Dendritic cell treated with granulocyte-macrophage colony-stimulating factor and Interleukin-4, amounts not matched to agents 40 ng/mL and 50 ng/mL, for 4 days (primary cell): ENCODE measurements at regions not wholly inside any gene's neighbourhood (a gene's known extent, or its start where the extent isn't known, plus 50 kb on each side); places are given as distances from the start of the nearest gene placed in this dataset.
"Not testable (repeated sequence)": the region's sequence is repeated elsewhere in the genome, so short reads cannot be mapped to it uniquely, and the experiment has no call there.

ENCODE experiments used
- H3K27ac Mint-ChIP-seq: one replicate; pipeline ENCODE4 v1.8.0; 2022; ENCODE audit warnings: mild to moderate bottlenecking, mixed read lengths
- H3K27me3 Mint-ChIP-seq: one replicate; pipeline ENCODE4 v1.8.0; 2022; ENCODE audit warnings: mild to moderate bottlenecking, mixed read lengths
- H3K36me3 Mint-ChIP-seq: one replicate; pipeline ENCODE4 v1.8.0; 2022; ENCODE audit warnings: low read depth, mixed read lengths
- H3K4me1 Mint-ChIP-seq: one replicate; pipeline ENCODE4 v1.8.0; 2022; ENCODE audit warnings: low read depth, mixed read lengths
- H3K4me3 Mint-ChIP-seq: one replicate; pipeline ENCODE4 v1.8.0; 2022; ENCODE audit warnings: mild to moderate bottlenecking, moderate library complexity, mixed read lengths
- H3K9me3 Mint-ChIP-seq: one replicate; pipeline ENCODE4 v1.8.0; 2022; ENCODE audit warnings: mixed read lengths
- intact Hi-C: fragments of 100-400 bp; cut with micrococcal nuclease; formaldehyde crosslinking; loops from one replicate; pipeline ENCODE4 v1.15.0; 2022

GRCh38 chr3:59171491-59171890, 121.7 kb upstream of the CFAP20DC start:
- Mint-ChIP-seq H3K9me3 (peaks cover 8% of the 10 kb centered on the region), H3K27ac (no peak overlapping the region), H3K4me3 (no peak overlapping the region), H3K4me1 (peaks cover 6% of the 10 kb centered on the region), H3K27me3 (no peaks in the 10 kb centered on the region), H3K36me3 (no peaks in the 10 kb centered on the region)
- intact Hi-C loops, result no loop called here

- H3K9me3 Mint-ChIP-seq, H3K36me3 Mint-ChIP-seq, intact Hi-C loops, H3K4me1 Mint-ChIP-seq, H3K27me3 Mint-ChIP-seq, H3K27ac Mint-ChIP-seq, H3K4me3 Mint-ChIP-seq: not testable (repeated sequence)
Observed at GRCh38 chr3:59170166-59170565, 120.3 kb upstream of the CFAP20DC start.

GRCh38 chr3:59167756-59168155, 117.9 kb upstream of the CFAP20DC start:
- H3K4me3 Mint-ChIP-seq, result no peak overlapping the region
- H3K4me1 Mint-ChIP-seq, result peaks cover 6% of the 10 kb centered on the region

GRCh38 chr3:59163953-59164352, 114.1 kb upstream of the CFAP20DC start:
- intact Hi-C loops, result no loop called here
- no peak overlapping the region for H3K4me3 Mint-ChIP-seq
- H3K9me3 Mint-ChIP-seq, result no peaks in the 10 kb centered on the region
- H3K36me3 Mint-ChIP-seq, result no peaks in the 10 kb centered on the region
- H3K27ac Mint-ChIP-seq, result no peak overlapping the region
- no peaks in the 10 kb centered on the region for H3K4me1 Mint-ChIP-seq
- no peaks in the 10 kb centered on the region for H3K27me3 Mint-ChIP-seq

More at GRCh38 chr3:59167756-59168155, 117.9 kb upstream of the CFAP20DC start:
- no peaks in the 10 kb centered on the region for H3K27me3 Mint-ChIP-seq
- H3K27ac Mint-ChIP-seq, result no peak overlapping the region
- no peaks in the 10 kb centered on the region for H3K9me3 Mint-ChIP-seq
- H3K36me3 Mint-ChIP-seq, result no peaks in the 10 kb centered on the region
- intact Hi-C loops, result no loop called here

GRCh38 chr3:59161048-59161447, 111.2 kb upstream of the CFAP20DC start:
- Mint-ChIP-seq H3K9me3 (no peaks in the 10 kb centered on the region), H3K36me3 (no peaks in the 10 kb centered on the region), H3K4me3 (no peak overlapping the region), H3K27ac (no peak overlapping the region), H3K4me1 (no peaks in the 10 kb centered on the region), H3K27me3 (no peaks in the 10 kb centered on the region)
- intact Hi-C loops, result no loop called here

- Mint-ChIP-seq H3K36me3 (no peaks in the 10 kb centered on the region), H3K4me3 (no peak overlapping the region), H3K4me1 (no peaks in the 10 kb centered on the region), H3K27ac (no peak overlapping the region), H3K9me3 (no peaks in the 10 kb centered on the region), H3K27me3 (no peaks in the 10 kb centered on the region)
- intact Hi-C loops, result no loop called here
Observed at GRCh38 chr3:59160133-59160746, 110.4 kb upstream of the CFAP20DC start.

GRCh38 chr3:59153648-59154047, 103.8 kb upstream of the CFAP20DC start:
- Mint-ChIP-seq H3K9me3 (peaks cover 35% of the 10 kb centered on the region), H3K4me3 (no peak overlapping the region), H3K4me1 (no peaks in the 10 kb centered on the region), H3K27me3 (no peaks in the 10 kb centered on the region), H3K36me3 (no peaks in the 10 kb centered on the region), H3K27ac (no peak overlapping the region)
- intact Hi-C loops, result no loop called here

GRCh38 chr3:59152943-59153342, 103.1 kb upstream of the CFAP20DC start:
- H3K4me1 Mint-ChIP-seq, result no peaks in the 10 kb centered on the region
- no peak overlapping the region for H3K4me3 Mint-ChIP-seq
- intact Hi-C loops, result no loop called here
- H3K27ac Mint-ChIP-seq, result no peak overlapping the region
- peaks cover 40% of the 10 kb centered on the region for H3K9me3 Mint-ChIP-seq
- no peaks in the 10 kb centered on the region for H3K27me3 Mint-ChIP-seq
- H3K36me3 Mint-ChIP-seq, result no peaks in the 10 kb centered on the region

GRCh38 chr3:59150039-59150438, 100.2 kb upstream of the CFAP20DC start:
- H3K9me3 Mint-ChIP-seq, result peaks cover 50% of the 10 kb centered on the region
- H3K27me3 Mint-ChIP-seq, result peaks cover 2% of the 10 kb centered on the region
- no peaks in the 10 kb centered on the region for H3K4me1 Mint-ChIP-seq
- H3K36me3 Mint-ChIP-seq, result no peaks in the 10 kb centered on the region
- H3K27ac Mint-ChIP-seq, result no peak overlapping the region
- H3K4me3 Mint-ChIP-seq, result no peak overlapping the region
- intact Hi-C loops, result no loop called here

GRCh38 chr3:59149166-59149565, 99.3 kb upstream of the CFAP20DC start:
- Mint-ChIP-seq H3K4me1 (no peaks in the 10 kb centered on the region), H3K27me3 (peaks cover 2% of the 10 kb centered on the region), H3K27ac (no peak overlapping the region), H3K9me3 (peaks cover 50% of the 10 kb centered on the region), H3K36me3 (no peaks in the 10 kb centered on the region), H3K4me3 (no peak overlapping the region)
- intact Hi-C loops, result no loop called here

- Mint-ChIP-seq H3K27ac (no peak overlapping the region), H3K36me3 (no peaks in the 10 kb centered on the region), H3K4me3 (no peak overlapping the region), H3K4me1 (no peaks in the 10 kb centered on the region), H3K27me3 (peaks cover 4% of the 10 kb centered on the region), H3K9me3 (peaks cover 14% of the 10 kb centered on the region)
- intact Hi-C loops, result no loop called here
Observed at GRCh38 chr3:59143447-59143846, 93.6 kb upstream of the CFAP20DC start.

GRCh38 chr3:59142556-59142955, 92.7 kb upstream of the CFAP20DC start:
- no peak overlapping the region for H3K4me3 Mint-ChIP-seq
- H3K36me3 Mint-ChIP-seq, result no peaks in the 10 kb centered on the region
- H3K27me3 Mint-ChIP-seq, result peaks cover 4% of the 10 kb centered on the region
- intact Hi-C loops, result no loop called here
- no peak overlapping the region for H3K27ac Mint-ChIP-seq
- no peaks in the 10 kb centered on the region for H3K4me1 Mint-ChIP-seq
- H3K9me3 Mint-ChIP-seq, result peaks cover 6% of the 10 kb centered on the region

- no peaks in the 10 kb centered on the region for H3K36me3 Mint-ChIP-seq
- no peaks in the 10 kb centered on the region for H3K4me1 Mint-ChIP-seq
- H3K27me3 Mint-ChIP-seq, result peaks cover 2% of the 10 kb centered on the region
- no peaks in the 10 kb centered on the region for H3K9me3 Mint-ChIP-seq
- intact Hi-C loops, result no loop called here
- H3K27ac Mint-ChIP-seq, result no peak overlapping the region
- H3K4me3 Mint-ChIP-seq, result no peak overlapping the region
Observed at GRCh38 chr3:59138966-59139365, 89.1 kb upstream of the CFAP20DC start.

GRCh38 chr3:59137415-59137814, 87.6 kb upstream of the CFAP20DC start:
- Mint-ChIP-seq H3K9me3 (no peaks in the 10 kb centered on the region), H3K4me3 (no peak overlapping the region), H3K27me3 (peaks cover 2% of the 10 kb centered on the region), H3K4me1 (no peaks in the 10 kb centered on the region), H3K36me3 (no peaks in the 10 kb centered on the region), H3K27ac (no peak overlapping the region)
- intact Hi-C loops, result no loop called here

- H3K27me3 Mint-ChIP-seq, result peaks cover under 1% of the 10 kb centered on the region
- H3K4me1 Mint-ChIP-seq, result no peaks in the 10 kb centered on the region
- intact Hi-C loops, result no loop called here
- no peaks in the 10 kb centered on the region for H3K9me3 Mint-ChIP-seq
- no peak overlapping the region for H3K4me3 Mint-ChIP-seq
- no peak overlapping the region for H3K27ac Mint-ChIP-seq
- no peaks in the 10 kb centered on the region for H3K36me3 Mint-ChIP-seq
Observed at GRCh38 chr3:59136081-59136480, 86.3 kb upstream of the CFAP20DC start.
